Fibroblast of skin of left quadriceps (primary cell): ENCODE measurements at regions not wholly inside any gene's neighbourhood (a gene's known extent, or its start where the extent isn't known, plus 50 kb on each side); places are given as distances from the start of the nearest gene placed in this dataset.

Experiments used
- DNase-seq, 2 experiments: peaks; one replicate each; pipeline ENCODE4 v3.0.0-alpha.2; 2013; ENCODE audit warnings: low read depth in 2 of 2

GRCh38 chr1:216884614-216885229, 161.5 kb upstream of the ESRRG start:
- DNase-seq, result no peak

- DNase-seq, result no peak
These were observed 160.3 kb upstream of the ESRRG start for GRCh38 chr1:216883518-216883917.

DNA sequence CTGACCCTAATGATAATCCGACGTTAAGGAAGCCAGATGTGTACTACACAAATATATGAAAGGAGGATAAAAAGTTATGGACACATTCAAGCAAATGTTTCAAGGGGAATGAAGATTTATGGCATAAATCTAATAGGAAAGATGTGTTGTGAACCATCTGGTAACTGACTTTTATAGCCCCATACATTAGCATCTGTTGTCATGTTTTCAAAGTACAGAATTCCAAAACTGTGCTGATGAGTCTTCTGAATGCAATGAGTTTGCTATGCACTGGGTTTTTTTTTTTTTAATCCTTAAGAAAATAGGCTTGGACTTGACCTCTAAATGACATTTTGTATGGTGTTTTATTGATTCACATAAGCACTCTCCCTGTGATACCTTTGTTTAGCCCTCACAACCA, 158.5 kb upstream of the ESRRG start:
- no peak for DNase-seq

GRCh38 chr1:216866714-216867113, 143.5 kb upstream of the ESRRG start:
- no peak for DNase-seq

- no peak for DNase-seq
These were observed 132.6 kb upstream of the ESRRG start for GRCh38 chr1:216855810-216856209.

GRCh38 chr1:216854836-216855484, 131.7 kb upstream of the ESRRG start:
- no peak for DNase-seq

DNA sequence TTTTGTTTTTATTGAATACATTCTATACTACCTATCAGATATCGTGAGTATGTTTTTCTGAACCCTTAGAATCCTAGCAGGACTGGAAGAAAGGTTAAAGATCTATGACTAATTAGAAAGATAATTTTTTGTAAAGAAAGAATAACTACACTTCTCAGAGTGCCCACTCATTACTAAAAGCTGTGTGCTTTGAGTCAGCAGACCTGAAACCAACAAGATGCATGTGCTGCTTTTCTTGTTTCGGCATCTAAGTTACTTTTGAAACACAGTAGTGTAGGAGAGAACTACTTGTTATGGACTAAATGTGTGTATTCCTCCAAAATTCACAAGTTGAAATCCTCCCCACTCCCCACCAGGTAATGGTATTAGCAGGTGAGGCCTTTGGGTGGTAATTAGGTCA, 127.8 kb upstream of the ESRRG start:
- DNase-seq, result no peak

- no peak for DNase-seq
These were observed 125.9 kb upstream of the ESRRG start for GRCh38 chr1:216849146-216849545.

GRCh38 chr1:216847397-216848036, 124.3 kb upstream of the ESRRG start:
- DNase-seq, result no peak

DNA sequence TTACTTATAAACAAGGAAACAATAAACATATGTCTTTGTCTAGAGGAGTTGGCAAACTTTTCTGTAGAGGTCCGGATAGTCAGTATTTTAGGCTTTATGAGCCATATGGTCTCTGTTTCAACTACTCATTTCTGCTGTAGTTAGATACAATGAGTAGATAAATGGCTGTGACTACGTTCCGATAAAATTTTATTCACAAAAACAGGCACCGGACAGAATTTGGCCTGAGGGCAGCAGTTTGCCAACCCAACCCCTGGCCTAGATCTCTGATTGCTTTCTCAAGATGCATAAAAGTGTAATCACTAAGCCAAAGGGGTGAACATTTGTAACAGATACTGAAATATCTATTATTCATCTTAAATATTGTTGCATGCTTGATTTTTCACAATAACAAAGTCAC, 123.1 kb upstream of the ESRRG start:
- no peak for DNase-seq

- no peak for DNase-seq
These were observed 120.2 kb upstream of the ESRRG start for GRCh38 chr1:216843409-216843808.

- no peak for DNase-seq
These were observed 117.9 kb upstream of the ESRRG start for GRCh38 chr1:216841165-216841564.

DNA sequence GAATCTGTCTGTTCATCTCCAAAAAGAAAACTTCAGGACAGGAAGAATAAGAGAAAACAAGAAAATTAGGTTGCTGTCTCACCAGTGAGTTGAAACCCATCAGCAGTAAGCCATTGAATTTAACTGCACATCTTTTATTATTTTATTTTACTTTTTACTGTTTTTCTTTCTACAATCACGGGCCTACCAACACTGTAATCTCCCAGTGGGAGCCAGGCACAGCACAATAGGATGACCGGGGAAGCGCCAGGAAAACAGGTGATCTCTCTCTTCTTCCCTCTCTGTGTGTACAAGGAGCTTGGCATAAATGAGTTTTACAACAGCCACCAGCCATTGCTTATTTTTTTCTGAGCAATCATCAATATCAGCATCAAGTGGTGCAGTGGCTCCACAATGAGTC, 113.1 kb upstream of the ESRRG start:
- no peak for DNase-seq

- no peak for DNase-seq
These were observed 110.3 kb upstream of the ESRRG start for GRCh38 chr1:216833509-216833908.

DNA sequence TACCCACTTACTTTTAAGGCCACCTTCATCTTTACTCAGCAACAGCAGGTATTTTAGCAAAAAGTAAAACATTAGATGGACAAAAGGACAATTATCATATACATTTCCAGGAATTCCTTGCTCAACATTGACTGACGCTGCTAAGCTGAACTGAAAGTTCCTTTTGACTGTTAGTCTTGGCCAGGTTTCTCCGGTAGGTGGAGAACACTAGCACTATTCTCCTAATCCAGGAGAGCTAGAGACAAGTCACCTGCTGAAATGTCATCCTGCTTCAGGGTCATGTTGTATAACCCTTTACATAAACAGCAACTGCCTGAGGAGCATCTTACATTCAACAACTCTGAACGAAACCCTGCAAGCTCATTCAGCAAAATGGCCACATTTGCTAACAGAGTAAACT, 109.0 kb upstream of the ESRRG start:
- no peak for DNase-seq

DNA sequence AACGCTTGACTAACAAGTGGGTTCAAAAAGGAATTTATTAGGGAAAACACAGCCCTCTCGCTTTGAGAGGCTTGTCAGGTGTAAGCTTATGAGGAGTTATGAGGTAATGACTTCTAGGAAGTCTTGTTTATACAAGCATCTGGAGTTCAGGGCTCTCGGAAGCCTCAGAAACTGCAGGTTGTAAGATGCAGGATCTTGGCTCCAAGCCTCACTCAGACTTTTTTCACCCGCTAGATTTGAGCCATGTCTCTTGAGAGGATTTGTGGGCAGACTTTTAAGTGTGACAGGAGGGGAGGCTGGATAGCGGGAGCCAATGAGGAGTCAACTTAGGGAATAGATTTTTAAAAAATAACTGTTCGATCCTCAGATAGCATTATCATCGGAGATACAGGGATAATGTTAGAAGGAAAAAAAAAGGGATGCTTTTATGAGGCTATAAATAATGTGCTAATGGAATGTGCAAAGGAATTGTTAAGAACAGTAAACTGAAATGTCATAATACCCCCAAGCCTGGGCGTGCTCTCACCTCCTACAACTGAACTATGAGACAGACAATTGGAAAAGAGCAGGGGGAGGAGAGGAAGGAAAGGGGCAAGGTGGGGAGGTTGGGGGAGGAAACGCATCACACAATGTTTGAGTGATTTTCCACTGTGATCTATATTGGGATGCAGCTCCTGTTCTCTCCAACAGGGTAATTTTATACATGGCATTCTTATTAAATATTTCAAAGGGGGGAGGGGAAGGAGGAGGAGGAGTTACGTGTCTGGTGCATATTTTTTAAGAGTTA, 107.4 kb upstream of the ESRRG start:
- no peak for DNase-seq

- no peak for DNase-seq
These were observed 104.0 kb upstream of the ESRRG start for GRCh38 chr1:216827251-216827650.

DNA sequence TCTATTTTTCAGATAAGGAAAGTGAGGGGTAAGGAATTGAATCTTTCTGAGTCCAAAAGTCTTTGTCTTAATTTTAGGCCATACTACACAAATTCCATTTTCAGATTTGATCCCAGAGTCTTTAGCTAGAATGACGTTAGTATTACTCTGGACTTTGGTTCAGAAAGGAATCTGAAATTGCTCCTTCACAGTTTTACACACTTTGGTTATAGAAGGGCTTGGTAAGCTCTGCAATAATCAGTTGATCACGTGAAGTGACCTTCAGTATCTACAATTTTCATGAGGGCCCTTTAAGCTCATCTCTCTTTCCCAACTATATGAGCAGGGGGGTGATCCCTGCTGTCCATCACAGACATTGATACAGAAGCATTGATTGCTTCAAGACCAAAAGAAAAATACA, 103.4 kb upstream of the ESRRG start:
- DNase-seq, result no peak

DNA sequence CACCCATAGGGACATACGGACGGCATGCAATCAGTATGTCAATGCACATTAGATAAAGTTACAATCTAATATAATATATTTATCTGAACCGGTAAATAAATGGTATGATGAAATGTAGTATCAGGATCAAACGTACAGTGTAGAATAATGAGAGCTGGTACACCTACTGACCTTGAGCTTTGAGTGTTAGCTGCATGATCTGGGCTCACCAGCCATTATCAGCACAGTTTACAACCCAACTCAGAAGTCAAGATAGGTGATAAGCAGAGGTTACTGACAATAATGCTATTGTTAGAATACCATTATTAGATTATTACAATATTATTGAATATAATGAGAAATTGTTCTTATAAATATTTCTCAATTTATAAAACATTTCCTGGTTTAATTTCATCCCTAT, 103.0 kb upstream of the ESRRG start:
- DNase-seq, result no peak

GRCh38 chr1:216825557-216825956, 102.3 kb upstream of the ESRRG start:
- DNase-seq, result no peak

DNA sequence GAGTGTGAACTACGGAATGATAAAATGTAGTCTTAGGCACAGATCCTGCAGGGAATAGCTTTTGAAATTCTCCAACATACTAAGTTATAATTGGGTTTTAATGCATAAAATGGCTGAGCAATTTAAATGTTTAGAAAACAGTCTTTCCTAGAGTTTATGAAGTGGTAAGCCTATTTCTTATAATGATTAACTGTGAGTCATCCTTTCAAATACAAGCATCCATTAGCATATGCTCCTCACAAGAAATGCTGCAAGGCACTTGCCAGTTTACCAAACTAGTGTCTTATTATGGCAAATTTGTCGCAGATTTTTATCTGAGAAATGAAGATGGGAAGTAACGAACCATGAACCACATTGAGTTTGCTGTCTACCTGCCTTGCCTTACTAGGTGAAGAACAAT, 101.3 kb upstream of the ESRRG start:
- DNase-seq, result no peak

- DNase-seq, result no peak
These were observed 100.5 kb upstream of the ESRRG start for GRCh38 chr1:216823731-216824130.

DNA sequence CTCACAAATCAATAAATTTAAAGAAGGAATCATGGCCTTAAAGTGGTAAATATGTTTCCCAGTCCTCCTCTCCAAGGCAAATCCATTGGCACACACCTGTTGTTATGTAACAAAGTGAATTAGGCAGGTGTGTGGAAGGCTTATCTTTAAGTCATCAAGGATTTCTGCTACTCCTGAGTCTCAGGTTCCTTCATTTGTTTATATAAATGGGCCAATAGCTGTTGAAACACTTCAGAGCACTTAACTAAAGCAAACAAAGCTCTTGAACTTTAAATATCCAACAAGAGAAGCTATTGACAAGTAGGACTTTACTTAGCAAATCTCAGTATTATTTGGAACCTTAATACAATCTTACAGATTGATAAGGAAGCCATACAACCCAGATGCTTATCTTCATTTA, 99.3 kb upstream of the ESRRG start:
- DNase-seq, result no peak
